Body of pancreas (tissue), 4 donors: ENCODE measurements at regions not wholly inside any gene's neighbourhood (a gene's known extent, or its start where the extent isn't known, plus 50 kb on each side); places are given as distances from the start of the nearest gene placed in this dataset.

Experiments
- POLR2A ChIP-seq, 3 donors: fragments of 450-650 bp; IDR thresholded peaks; one replicate each; pipeline ENCODE4 v1.6.1; 2016; ENCODE audit warnings: antibody characterized with exemption in 3 of 3, mild to moderate bottlenecking in 2 of 3
- TF ChIP-seq, protein P1 (sequence below), 7 experiments: fragments of 450-650 bp in 4 of 7; fragments of 200-600 bp in 3 of 7; sonication (generic) in 3 of 7; IDR thresholded peaks; one replicate each; pipeline ENCODE4 v1.5.1; 2016 to 2019; ENCODE audit warnings: antibody characterized with exemption in 7 of 7

DNA sequence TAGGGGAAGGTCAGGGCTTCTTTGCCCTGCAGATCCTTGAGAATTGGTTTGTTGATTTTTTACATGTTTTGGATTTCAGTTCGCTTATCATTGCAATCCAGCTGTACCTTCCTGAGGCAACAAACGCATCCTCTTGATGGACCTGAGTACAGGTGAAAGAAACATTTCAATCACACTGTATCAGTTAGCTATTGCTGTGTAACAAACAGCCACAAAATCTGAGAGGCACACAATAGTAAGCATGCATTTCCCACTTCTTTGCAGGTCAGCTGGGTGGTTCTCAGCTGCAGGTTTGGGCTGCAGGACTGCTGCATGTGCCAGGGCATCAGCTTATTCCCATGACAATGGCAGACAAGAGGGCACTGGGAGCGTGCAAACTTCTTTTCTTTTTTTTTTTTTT, 586.4 kb downstream of the MATN1 start:
- no peak for TF ChIP-seq POLR2A (IDR thresholded peaks at IDR 0.05)
- TF ChIP-seq, protein P1, sequence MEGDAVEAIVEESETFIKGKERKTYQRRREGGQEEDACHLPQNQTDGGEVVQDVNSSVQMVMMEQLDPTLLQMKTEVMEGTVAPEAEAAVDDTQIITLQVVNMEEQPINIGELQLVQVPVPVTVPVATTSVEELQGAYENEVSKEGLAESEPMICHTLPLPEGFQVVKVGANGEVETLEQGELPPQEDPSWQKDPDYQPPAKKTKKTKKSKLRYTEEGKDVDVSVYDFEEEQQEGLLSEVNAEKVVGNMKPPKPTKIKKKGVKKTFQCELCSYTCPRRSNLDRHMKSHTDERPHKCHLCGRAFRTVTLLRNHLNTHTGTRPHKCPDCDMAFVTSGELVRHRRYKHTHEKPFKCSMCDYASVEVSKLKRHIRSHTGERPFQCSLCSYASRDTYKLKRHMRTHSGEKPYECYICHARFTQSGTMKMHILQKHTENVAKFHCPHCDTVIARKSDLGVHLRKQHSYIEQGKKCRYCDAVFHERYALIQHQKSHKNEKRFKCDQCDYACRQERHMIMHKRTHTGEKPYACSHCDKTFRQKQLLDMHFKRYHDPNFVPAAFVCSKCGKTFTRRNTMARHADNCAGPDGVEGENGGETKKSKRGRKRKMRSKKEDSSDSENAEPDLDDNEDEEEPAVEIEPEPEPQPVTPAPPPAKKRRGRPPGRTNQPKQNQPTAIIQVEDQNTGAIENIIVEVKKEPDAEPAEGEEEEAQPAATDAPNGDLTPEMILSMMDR (IDR thresholded peaks at IDR 0.05), result no peak
